Upper lobe of left lung (tissue), 6 donors: ENCODE measurements at regions not wholly inside any gene's neighbourhood (a gene's known extent, or its start where the extent isn't known, plus 50 kb on each side); places are given as distances from the start of the nearest gene placed in this dataset.

Source experiments
- ATAC-seq, 2 donors: fragments of 200-7000 bp; cut with Tn5 transposase; one replicate each; pipeline ENCODE4 v1.9.1; 2022; ENCODE audit warnings: mild to moderate bottlenecking in 2 of 2, moderate library complexity in 2 of 2; ENCODE audit not compliant: low FRiP score in 2 of 2
- DNase-seq, 2 donors: peaks; one replicate each; pipeline ENCODE4 v3.0.0-alpha.2; 2019 to 2020
- H3K27ac ChIP-seq, 4 donors: fragments of 200-600 bp; sonication (generic); one replicate each; pipeline ENCODE4 v1.5.1; 2016 to 2019
- H3K27me3 ChIP-seq, 4 donors: fragments of 200-600 bp; sonication (generic); one replicate each; pipeline ENCODE4 v1.5.1; 2017 to 2019
- H3K36me3 ChIP-seq, 4 donors: fragments of 200-600 bp; sonication (generic); one replicate each; pipeline ENCODE4 v1.5.1; 2016 to 2019
- H3K4me1 ChIP-seq, 4 donors: fragments of 200-600 bp; sonication (generic); one replicate each; pipeline ENCODE4 v1.5.1; 2018 to 2019
- H3K4me3 ChIP-seq, 4 donors: fragments of 200-600 bp; sonication (generic); one replicate each; pipeline ENCODE4 v1.5.1; 2017 to 2019; ENCODE audit warnings: mild to moderate bottlenecking in 2 of 4, moderate library complexity in 1 of 4
- H3K9me3 ChIP-seq, 4 donors: fragments of 200-600 bp; sonication (generic); one replicate each; pipeline ENCODE4 v1.5.1; 2018 to 2019
- EP300 ChIP-seq, 4 donors: sonication (generic); formaldehyde crosslinking; IDR thresholded peaks; one replicate each; pipeline ENCODE4 v1.5.1; 2017; ENCODE audit warnings: antibody characterized with exemption in 4 of 4, control low read depth in 2 of 4
- POLR2A ChIP-seq, 4 donors: fragments of 450-650 bp; IDR thresholded peaks; one replicate each; pipeline ENCODE4 v1.5.1; 2016 to 2017; ENCODE audit warnings: antibody characterized with exemption in 4 of 4, mild to moderate bottlenecking in 2 of 4
- POLR2AphosphoS5 ChIP-seq, 2 donors: sonication (generic); formaldehyde crosslinking; IDR thresholded peaks; one replicate each; pipeline ENCODE4 v1.5.1; 2017; ENCODE audit warnings: antibody characterized with exemption in 2 of 2
- WGBS, 2 donors: methylation state at CpG; one replicate each; pipeline ENCODE4 v1.1.5; 2017 to 2018; 5-methylcytosine and 5-hydroxymethylcytosine counted together
- TF ChIP-seq, protein P1 (sequence below), 6 experiments: fragments of 450-650 bp in 4 of 6; fragments of 200-600 bp in 2 of 6; sonication (generic) in 2 of 6; IDR thresholded peaks; one replicate each; pipeline ENCODE4 v1.5.1; 2016 to 2019; ENCODE audit warnings: antibody characterized with exemption in 6 of 6
- donor health status: DM: no; HTN: no; CAD: no; lungs with moderate emphysema.
- donor health status: DM: no; HTN: yes; CAD: no; lungs with severe emphysema.

- no peaks in the 10 kb centered on the region for H3K36me3 ChIP-seq
- no peaks in the 10 kb centered on the region for H3K9me3 ChIP-seq
- WGBS, 2 donors: 81 to 83% methylated on average over 11 of the region's 11 CpGs
- TF ChIP-seq EP300 (IDR thresholded peaks at IDR 0.05) (no peak), POLR2A (IDR thresholded peaks at IDR 0.05) (no peak), POLR2AphosphoS5 (IDR thresholded peaks at IDR 0.05) (no peak)
- TF ChIP-seq, protein P1, sequence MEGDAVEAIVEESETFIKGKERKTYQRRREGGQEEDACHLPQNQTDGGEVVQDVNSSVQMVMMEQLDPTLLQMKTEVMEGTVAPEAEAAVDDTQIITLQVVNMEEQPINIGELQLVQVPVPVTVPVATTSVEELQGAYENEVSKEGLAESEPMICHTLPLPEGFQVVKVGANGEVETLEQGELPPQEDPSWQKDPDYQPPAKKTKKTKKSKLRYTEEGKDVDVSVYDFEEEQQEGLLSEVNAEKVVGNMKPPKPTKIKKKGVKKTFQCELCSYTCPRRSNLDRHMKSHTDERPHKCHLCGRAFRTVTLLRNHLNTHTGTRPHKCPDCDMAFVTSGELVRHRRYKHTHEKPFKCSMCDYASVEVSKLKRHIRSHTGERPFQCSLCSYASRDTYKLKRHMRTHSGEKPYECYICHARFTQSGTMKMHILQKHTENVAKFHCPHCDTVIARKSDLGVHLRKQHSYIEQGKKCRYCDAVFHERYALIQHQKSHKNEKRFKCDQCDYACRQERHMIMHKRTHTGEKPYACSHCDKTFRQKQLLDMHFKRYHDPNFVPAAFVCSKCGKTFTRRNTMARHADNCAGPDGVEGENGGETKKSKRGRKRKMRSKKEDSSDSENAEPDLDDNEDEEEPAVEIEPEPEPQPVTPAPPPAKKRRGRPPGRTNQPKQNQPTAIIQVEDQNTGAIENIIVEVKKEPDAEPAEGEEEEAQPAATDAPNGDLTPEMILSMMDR (IDR thresholded peaks at IDR 0.05): no peak
- H3K27me3 ChIP-seq: no peaks in the 10 kb centered on the region
- H3K27ac ChIP-seq: no peak overlapping the region
- no peaks in the 10 kb centered on the region for H3K4me1 ChIP-seq
- ATAC-seq (no peak), DNase-seq (no peak)
- H3K4me3 ChIP-seq: no peak overlapping the region
Observed at GRCh38 chr5:175579742-175580432, 78.0 kb upstream of the HRH2 start.

DNA sequence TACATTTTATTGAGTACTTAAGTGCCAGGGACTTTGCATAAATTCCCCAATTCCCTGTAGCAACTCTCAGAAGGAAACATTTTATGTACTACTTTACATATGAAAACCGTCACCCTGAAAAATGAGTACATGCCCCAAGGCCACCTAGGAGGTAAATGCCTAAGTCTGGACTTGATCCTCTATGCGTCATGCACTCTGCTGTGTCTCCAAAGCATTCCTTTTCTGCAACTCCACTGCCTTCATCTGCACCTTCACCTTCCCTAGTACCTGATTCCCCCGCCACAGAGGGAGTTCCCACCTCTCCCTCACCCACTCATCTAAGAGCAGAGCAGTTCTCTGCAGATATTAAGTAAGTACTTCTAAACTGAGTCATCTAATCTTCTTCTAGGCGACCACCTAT lies 75.2 kb upstream of the HRH2 start:
- Histone ChIP-seq H3K36me3 (no peaks in the 10 kb centered on the region), H3K9me3 (no peaks in the 10 kb centered on the region), H3K27me3 (no peaks in the 10 kb centered on the region), H3K27ac (no peak overlapping the region), H3K4me3 (no peak overlapping the region), H3K4me1 (no peaks in the 10 kb centered on the region)
- no peak for DNase-seq
- no peak for TF ChIP-seq POLR2AphosphoS5 (IDR thresholded peaks at IDR 0.05)
- WGBS, 2 donors: 87 to 88% methylated on average over 4 of the region's 4 CpGs
- ATAC-seq: no peak

GRCh38 chr5:175585567-175585966 lies 72.3 kb upstream of the HRH2 start:
- Histone ChIP-seq H3K4me3 (no peak overlapping the region), H3K9me3 (no peaks in the 10 kb centered on the region), H3K4me1 (no peaks in the 10 kb centered on the region), H3K27ac (no peak overlapping the region), H3K36me3 (no peaks in the 10 kb centered on the region), H3K27me3 (no peaks in the 10 kb centered on the region)
- ATAC-seq (no peak), DNase-seq (no peak)
- no peak for TF ChIP-seq EP300 (IDR thresholded peaks at IDR 0.05)
- TF ChIP-seq POLR2A (IDR thresholded peaks at IDR 0.05): no peak
- no peak for TF ChIP-seq POLR2AphosphoS5 (IDR thresholded peaks at IDR 0.05)
- TF ChIP-seq, protein P1 (IDR thresholded peaks at IDR 0.05): no peak
- 86 to 93% methylated on average over 1 to 5 of the region's 5 CpGs for WGBS, 2 donors

DNA sequence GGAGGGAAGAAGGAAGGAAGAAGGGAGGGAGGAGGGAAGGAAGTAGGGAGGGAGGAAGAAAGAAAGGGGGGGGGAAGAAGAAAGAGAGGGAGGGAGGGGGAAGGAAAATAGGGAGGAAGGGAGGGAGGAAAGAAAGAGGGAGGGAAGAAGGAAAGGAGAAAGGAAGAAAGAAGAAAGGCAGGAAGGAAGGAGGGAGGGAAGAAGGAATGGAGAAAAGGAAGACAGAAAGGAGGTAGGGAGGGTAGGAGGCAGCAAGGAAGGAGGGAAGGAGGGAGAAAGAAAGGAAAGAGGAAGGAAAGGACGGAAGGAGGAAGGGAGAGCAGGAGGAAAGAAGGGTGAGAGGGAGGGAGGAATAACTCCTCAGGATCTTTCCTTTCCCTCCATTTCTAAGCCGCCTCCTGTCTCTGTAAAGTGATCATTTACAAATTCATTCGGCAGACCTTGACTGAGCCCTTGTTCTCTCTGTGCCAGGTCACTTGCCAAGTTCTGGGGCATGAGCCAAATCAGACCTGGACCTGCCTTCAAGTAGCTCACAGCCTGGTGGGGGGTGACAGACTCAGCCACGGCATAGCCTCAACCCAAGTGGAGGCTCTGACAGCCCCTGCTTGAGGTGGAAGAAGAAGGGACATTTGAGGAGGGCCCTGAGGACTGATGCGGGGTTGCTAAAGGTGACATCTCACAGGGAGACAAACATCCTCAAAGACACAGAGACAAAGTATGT lies 69.0 kb upstream of the HRH2 start:
- WGBS, 2 donors: 68 to 76% methylated on average over 5 of the region's 5 CpGs
- no peak for TF ChIP-seq POLR2A (IDR thresholded peaks at IDR 0.05)
- TF ChIP-seq EP300 (IDR thresholded peaks at IDR 0.05): no peak
- TF ChIP-seq, protein P1 (IDR thresholded peaks at IDR 0.05): no peak
- no peak for TF ChIP-seq POLR2AphosphoS5 (IDR thresholded peaks at IDR 0.05)

DNA sequence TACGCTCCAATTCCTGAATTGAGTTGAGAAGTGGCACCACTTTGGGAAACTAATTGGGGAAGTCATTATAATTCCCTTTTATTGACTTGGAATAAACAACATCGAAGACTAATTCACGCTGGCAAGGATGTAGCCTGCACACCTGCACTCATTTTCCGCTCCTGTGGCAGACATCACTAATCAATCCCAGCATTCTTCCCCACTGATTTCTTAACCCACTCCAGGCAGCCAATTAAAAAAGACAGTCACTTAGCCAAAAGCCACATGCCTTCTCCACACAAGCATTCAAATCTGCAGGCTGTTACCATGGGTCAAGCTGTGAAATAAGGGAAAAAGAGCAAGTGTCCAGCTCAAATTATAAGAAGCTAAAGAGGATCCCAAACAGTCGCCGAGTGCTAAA lies 68.2 kb upstream of the HRH2 start:
- ATAC-seq (no peak), DNase-seq (no peak)
- H3K27me3 ChIP-seq: no peaks in the 10 kb centered on the region
- WGBS, 2 donors: 94 to 95% methylated on average over 6 of the region's 6 CpGs
- H3K4me1 ChIP-seq: no peaks in the 10 kb centered on the region
- H3K4me3 ChIP-seq: no peak overlapping the region
- H3K9me3 ChIP-seq: no peaks in the 10 kb centered on the region
- no peaks in the 10 kb centered on the region for H3K36me3 ChIP-seq
- TF ChIP-seq POLR2AphosphoS5 (IDR thresholded peaks at IDR 0.05): no peak
- no peak overlapping the region for H3K27ac ChIP-seq

More for the DNA sequence above, 69.0 kb upstream of the HRH2 start:
- DNase-seq (no peak), ATAC-seq (no peak)
- no peak overlapping the region for H3K4me3 ChIP-seq
- H3K36me3 ChIP-seq: no peaks in the 10 kb centered on the region
- H3K9me3 ChIP-seq: no peaks in the 10 kb centered on the region
- H3K27ac ChIP-seq: no peak overlapping the region
- H3K27me3 ChIP-seq: no peaks in the 10 kb centered on the region
- H3K4me1 ChIP-seq: no peaks in the 10 kb centered on the region
